A549 (cell line): ENCODE measurements at regions not wholly inside any gene's neighbourhood (a gene's known extent, or its start where the extent isn't known, plus 50 kb on each side); places are given as distances from the start of the nearest gene placed in this dataset.

Experiments
- ATAC-seq, 2 experiments: fragments of 200-7000 bp in 1 of 2; fragments of >200 bp in 1 of 2; cut with Nextera tagmentation in 1 of 2; cut with Tn5 transposase in 1 of 2; 3 replicates each; pipeline versions ENCODE4 v1.8.0 to v1.9.1; 2018 to 2020; ENCODE audit warnings: mild to moderate bottlenecking in 1 of 2, moderate library complexity in 1 of 2
- CTCF ChIA-PET: fragments of 300-600 bp; sonication (Branson Sonifier 250); formaldehyde crosslinking; extraction: SDS; loops from one replicate; lab custom pipeline; 2021; ENCODE audit warnings: antibody characterized with exemption, inconsistent platforms; lab: Yijun Ruan, JAX
- POLR2A ChIA-PET: fragments of 350-600 bp; formaldehyde crosslinking; extraction: SDS; loops from one replicate; lab custom pipeline; 2021; ENCODE audit warnings: antibody characterized with exemption, inconsistent platforms; lab: Yijun Ruan, JAX
- DNase-seq, 2 experiments: peaks; one replicate each; pipeline versions ENCODE4 v3.0.0 to v3.0.0-alpha.2; 2011 to 2016; ENCODE audit warnings: low read depth in 1 of 2, low spot score in 1 of 2
- FAIRE-seq: peaks from 2 replicates; lab custom pipeline; 2011; peaks lifted over from hg19 to GRCh38; lab: Jason Lieb, UNC
- H3K27ac ChIP-seq, 2 experiments: fragments of >200 bp; sonication (Bioruptor Twin); formaldehyde crosslinking; 3 replicates each; pipeline ENCODE4 v1.5.1; 2016 to 2017
- H3K4me1 ChIP-seq: fragments of >200 bp; sonication (Bioruptor Twin); formaldehyde crosslinking; 3 replicates; pipeline ENCODE4 v1.6.1; 2016
- H3K4me2 ChIP-seq: fragments of >200 bp; sonication (Bioruptor Twin); formaldehyde crosslinking; 3 replicates; pipeline ENCODE4 v1.6.1; 2016
- H3K4me3 ChIP-seq: fragments of >200 bp; sonication (Bioruptor Twin); formaldehyde crosslinking; 3 replicates; pipeline ENCODE4 v1.5.1; 2016
- H3K9me3 ChIP-seq: fragments of >200 bp; sonication (Bioruptor Twin); formaldehyde crosslinking; 3 replicates; pipeline ENCODE4 v1.6.1; 2016
- ATOH8 ChIP-seq: fragments of 250-450 bp; sonication (Bioruptor Pico); IDR thresholded peaks from 2 replicates; pipeline ENCODE4 v1.5.0; 2020; ENCODE audit warnings: low read depth, mild to moderate bottlenecking, moderate library complexity
- BCL3 ChIP-seq: fragments of >200 bp; sonication (Bioruptor Twin); formaldehyde crosslinking; IDR thresholded peaks from 3 replicates; pipeline ENCODE4 v1.6.1; 2016
- CBX2 ChIP-seq: fragments of 200-600 bp; sonication (generic); IDR thresholded peaks from 2 replicates; pipeline ENCODE4 v1.6.1; 2016; ENCODE audit warnings: low read depth, mild to moderate bottlenecking, borderline replicate concordance
- EP300 ChIP-seq, 2 experiments: fragments of >200 bp; sonication (Bioruptor Twin); formaldehyde crosslinking; IDR thresholded peaks; 2 replicates in 1 of 2; 3 replicates in 1 of 2; pipeline ENCODE4 v1.6.1; 2016 to 2017
- FOSB ChIP-seq: fragments of 250-450 bp; sonication (Bioruptor Pico); IDR thresholded peaks from 2 replicates; pipeline ENCODE4 v1.5.0; 2020; ENCODE audit warnings: mild to moderate bottlenecking, moderate library complexity
- HDAC2 ChIP-seq: fragments of 200-600 bp; sonication (generic); IDR thresholded peaks from 2 replicates; pipeline ENCODE4 v1.6.1; 2016
- HOXB13 ChIP-seq: fragments of 250-450 bp; sonication (Bioruptor Pico); IDR thresholded peaks from 2 replicates; pipeline ENCODE4 v1.5.0; 2020; ENCODE audit warnings: low read depth, mild to moderate bottlenecking, moderate library complexity
- JUN ChIP-seq, 2 experiments: fragments of >200 bp; sonication (Bioruptor Twin); formaldehyde crosslinking; IDR thresholded peaks; 2 replicates in 1 of 2; 3 replicates in 1 of 2; pipeline ENCODE4 v1.6.1; 2016 to 2017
- KDM5A ChIP-seq: fragments of 200-600 bp; sonication (generic); IDR thresholded peaks from 2 replicates; pipeline ENCODE4 v1.6.1; 2016; ENCODE audit warnings: antibody characterized with exemption, mild to moderate bottlenecking
- MAFK ChIP-seq: fragments of 450-650 bp; IDR thresholded peaks from 2 replicates; pipeline ENCODE4 v1.6.1; 2014; ENCODE audit not compliant: partially characterized antibody
- MAX ChIP-seq: IDR thresholded peaks from 2 replicates; pipeline ENCODE4 v1.6.1; 2012
- POLR2AphosphoS2 ChIP-seq: conservative IDR thresholded peaks from 2 replicates; pipeline ENCODE4 v1.6.1; 2012; ENCODE audit warnings: low read length, improper control_type of control experiment, inconsistent platforms
- RAD21 ChIP-seq, 2 experiments: fragments of >200 bp in 1 of 2; sonication (Bioruptor Twin) in 1 of 2; formaldehyde crosslinking in 1 of 2; IDR thresholded peaks in 1 of 2; conservative IDR thresholded peaks in 1 of 2; 2 replicates in 1 of 2; 3 replicates in 1 of 2; pipeline ENCODE4 v1.6.1; 2012 to 2018; ENCODE audit warnings: inconsistent platforms in 1 of 2
- RFX5 ChIP-seq: fragments of 450-650 bp; IDR thresholded peaks from 2 replicates; pipeline ENCODE4 v1.7.1; 2014; ENCODE audit warnings: antibody characterized with exemption, mild to moderate bottlenecking, moderate library complexity
- RNF2 ChIP-seq: fragments of 200-600 bp; sonication (generic); IDR thresholded peaks from 2 replicates; pipeline ENCODE4 v1.6.1; 2016; ENCODE audit warnings: low read depth, mild to moderate bottlenecking, antibody characterized with exemption, moderate library complexity, borderline replicate concordance
- USF2 ChIP-seq: fragments of 450-650 bp; IDR thresholded peaks from 2 replicates; pipeline ENCODE4 v1.6.1; 2014; ENCODE audit warnings: antibody characterized with exemption
- WGBS: methylation state at CpG from one replicate; pipeline ENCODE4 v1.1.6; 2017; ENCODE audit errors: missing lambda C conversion rate; 5-methylcytosine and 5-hydroxymethylcytosine counted together
- TF ChIP-seq, protein P1 (sequence below): fragments of 200-600 bp; sonication (generic); IDR thresholded peaks from 2 replicates; pipeline ENCODE4 v1.6.1; 2016; ENCODE audit warnings: antibody characterized with exemption, mild to moderate bottlenecking, moderate library complexity
- TF ChIP-seq, protein P2 (sequence below): fragments of >200 bp; sonication (Bioruptor Twin); formaldehyde crosslinking; IDR thresholded peaks from 2 replicates; pipeline ENCODE4 v1.6.1; 2016

- Histone ChIP-seq H3K4me2 (no peak overlapping the region), H3K4me3 (no peak overlapping the region), H3K9me3 (no peaks in the 10 kb centered on the region), H3K27ac (no peak overlapping the region), H3K4me1 (no peaks in the 10 kb centered on the region)
- ATAC-seq (no peak), DNase-seq (no peak), FAIRE-seq (no peak)
- 57% methylated on average over 7 of the region's 7 CpGs for WGBS
- TF ChIP-seq ATOH8: no peak
- no peak for TF ChIP-seq BCL3
- TF ChIP-seq FOSB (CRISPR knock-in tag): no peak
- no peak for TF ChIP-seq POLR2AphosphoS2
- TF ChIP-seq CBX2: no peak
- CTCF ChIA-PET: no interaction called here
- POLR2A ChIA-PET: no interaction called here
Measured at GRCh38 chr21:28799926-28800325, 192.8 kb downstream of the LTN1 start.

DNA sequence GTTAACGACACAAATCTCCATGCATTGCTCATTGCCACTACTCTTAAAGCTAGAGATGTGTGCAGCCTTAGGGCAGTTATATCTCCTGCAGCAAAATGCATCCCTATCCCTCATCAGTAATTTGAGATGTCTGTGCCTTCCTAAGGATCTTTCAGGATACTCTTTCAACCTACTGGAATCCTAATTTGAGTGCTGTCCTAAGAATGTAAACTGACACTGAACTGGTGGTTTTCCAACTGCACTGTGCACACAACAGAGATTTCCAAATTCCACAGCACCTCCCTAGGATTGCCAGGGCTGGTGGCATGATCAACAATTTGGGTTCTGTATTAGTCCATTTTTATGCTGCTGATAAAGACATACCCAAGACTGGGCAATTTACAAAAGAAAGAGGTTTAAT lies 193.9 kb downstream of the LTN1 start:
- POLR2A ChIA-PET: no interaction called here
- H3K4me1 ChIP-seq: no peaks in the 10 kb centered on the region
- no peaks in the 10 kb centered on the region for H3K9me3 ChIP-seq
- no peak overlapping the region for H3K4me3 ChIP-seq
- ATAC-seq (no peak), DNase-seq (no peak), FAIRE-seq (no peak)
- CTCF ChIA-PET: no interaction called here
- 0% methylated on average over 1 of the region's 1 CpG for WGBS
- no peak for TF ChIP-seq BCL3
- H3K27ac ChIP-seq: no peak overlapping the region
- H3K4me2 ChIP-seq: no peak overlapping the region

- TF ChIP-seq ATOH8 (no peak), MAFK (no peak), KDM5A (no peak), RNF2 (no peak), EP300 (IDR thresholded peaks at IDR 0.05) (no peak), MAX (no peak), JUN (IDR thresholded peaks at IDR 0.05) (no peak), USF2 (no peak), HOXB13 (CRISPR knock-in tag) (no peak), RAD21 (conservative IDR thresholded peaks at IDR 0.05 in 1 of 2, IDR thresholded peaks at IDR 0.05 in 1 of 2) (no peak), HDAC2 (no peak), RFX5 (no peak), FOSB (CRISPR knock-in tag) (no peak)
- TF ChIP-seq, protein P1, sequence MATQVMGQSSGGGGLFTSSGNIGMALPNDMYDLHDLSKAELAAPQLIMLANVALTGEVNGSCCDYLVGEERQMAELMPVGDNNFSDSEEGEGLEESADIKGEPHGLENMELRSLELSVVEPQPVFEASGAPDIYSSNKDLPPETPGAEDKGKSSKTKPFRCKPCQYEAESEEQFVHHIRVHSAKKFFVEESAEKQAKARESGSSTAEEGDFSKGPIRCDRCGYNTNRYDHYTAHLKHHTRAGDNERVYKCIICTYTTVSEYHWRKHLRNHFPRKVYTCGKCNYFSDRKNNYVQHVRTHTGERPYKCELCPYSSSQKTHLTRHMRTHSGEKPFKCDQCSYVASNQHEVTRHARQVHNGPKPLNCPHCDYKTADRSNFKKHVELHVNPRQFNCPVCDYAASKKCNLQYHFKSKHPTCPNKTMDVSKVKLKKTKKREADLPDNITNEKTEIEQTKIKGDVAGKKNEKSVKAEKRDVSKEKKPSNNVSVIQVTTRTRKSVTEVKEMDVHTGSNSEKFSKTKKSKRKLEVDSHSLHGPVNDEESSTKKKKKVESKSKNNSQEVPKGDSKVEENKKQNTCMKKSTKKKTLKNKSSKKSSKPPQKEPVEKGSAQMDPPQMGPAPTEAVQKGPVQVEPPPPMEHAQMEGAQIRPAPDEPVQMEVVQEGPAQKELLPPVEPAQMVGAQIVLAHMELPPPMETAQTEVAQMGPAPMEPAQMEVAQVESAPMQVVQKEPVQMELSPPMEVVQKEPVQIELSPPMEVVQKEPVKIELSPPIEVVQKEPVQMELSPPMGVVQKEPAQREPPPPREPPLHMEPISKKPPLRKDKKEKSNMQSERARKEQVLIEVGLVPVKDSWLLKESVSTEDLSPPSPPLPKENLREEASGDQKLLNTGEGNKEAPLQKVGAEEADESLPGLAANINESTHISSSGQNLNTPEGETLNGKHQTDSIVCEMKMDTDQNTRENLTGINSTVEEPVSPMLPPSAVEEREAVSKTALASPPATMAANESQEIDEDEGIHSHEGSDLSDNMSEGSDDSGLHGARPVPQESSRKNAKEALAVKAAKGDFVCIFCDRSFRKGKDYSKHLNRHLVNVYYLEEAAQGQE: no peak
- TF ChIP-seq, protein P2, sequence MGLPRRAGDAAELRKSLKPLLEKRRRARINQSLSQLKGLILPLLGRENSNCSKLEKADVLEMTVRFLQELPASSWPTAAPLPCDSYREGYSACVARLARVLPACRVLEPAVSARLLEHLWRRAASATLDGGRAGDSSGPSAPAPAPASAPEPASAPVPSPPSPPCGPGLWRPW: no peak
- H3K4me2 ChIP-seq: no peak overlapping the region
- WGBS: 0% methylated on average over 1 of the region's 1 CpG
- no peaks in the 10 kb centered on the region for H3K4me1 ChIP-seq
- DNase-seq (no peak), ATAC-seq (no peak), FAIRE-seq (no peak)
- ChIA-PET CTCF (no interaction called here), POLR2A (no interaction called here)
- H3K9me3 ChIP-seq: no peaks in the 10 kb centered on the region
- H3K4me3 ChIP-seq: no peak overlapping the region
- no peak overlapping the region for H3K27ac ChIP-seq
Measured at GRCh38 chr21:28795251-28795650, 197.4 kb downstream of the LTN1 start.
